H9 (cell line): ENCODE measurements at regions not wholly inside any gene's neighbourhood (a gene's known extent, or its start where the extent isn't known, plus 50 kb on each side); places are given as distances from the start of the nearest gene placed in this dataset.

ENCODE experiments used
- DNase-seq: peaks from one replicate; pipeline ENCODE4 v3.0.0-alpha.2; 2017
- H2AFZ ChIP-seq: one replicate; pipeline ENCODE4 v1.6.1; 2013; ENCODE audit warnings: mild to moderate bottlenecking, low read length, control low read depth, moderate library complexity
- H2AK5ac ChIP-seq: 2 replicates; pipeline ENCODE4 v1.6.1; 2013; ENCODE audit warnings: low read length, control low read depth, mixed read lengths; ENCODE audit not compliant: insufficient read length
- H2BK120ac ChIP-seq: one replicate; pipeline ENCODE4 v1.6.1; 2013; ENCODE audit warnings: low read depth, mild to moderate bottlenecking, low read length, control low read depth, inconsistent platforms; ENCODE audit not compliant: poor library complexity, severe bottlenecking
- H2BK12ac ChIP-seq: 2 replicates; pipeline ENCODE4 v1.6.1; 2013; ENCODE audit warnings: low read length, control low read depth, mixed read lengths, low read depth; ENCODE audit not compliant: insufficient read length
- H2BK15ac ChIP-seq: 2 replicates; pipeline ENCODE4 v1.6.1; 2013; ENCODE audit warnings: low read depth, low read length, control low read depth
- H2BK20ac ChIP-seq: one replicate; pipeline ENCODE4 v1.6.1; 2013; ENCODE audit warnings: low read depth, mild to moderate bottlenecking, low read length, control low read depth, inconsistent platforms; ENCODE audit not compliant: poor library complexity, severe bottlenecking
- H2BK5ac ChIP-seq: 2 replicates; pipeline ENCODE4 v1.6.1; 2013; ENCODE audit warnings: low read length, control low read depth, mixed read lengths; ENCODE audit not compliant: insufficient read length
- H3K14ac ChIP-seq: 2 replicates; pipeline ENCODE4 v1.6.1; 2013; ENCODE audit warnings: low read length, control low read depth; ENCODE audit not compliant: insufficient read depth
- H3K18ac ChIP-seq: 2 replicates; pipeline ENCODE4 v1.6.1; 2013; ENCODE audit warnings: low read depth, mild to moderate bottlenecking, mixed read lengths, low read length, control low read depth; ENCODE audit not compliant: insufficient read length
- H3K23ac ChIP-seq: 2 replicates; pipeline ENCODE4 v1.6.1; 2013; ENCODE audit warnings: low read length, control low read depth, mixed read lengths, low read depth; ENCODE audit not compliant: insufficient read length
- H3K23me2 ChIP-seq: 2 replicates; pipeline ENCODE4 v1.6.1; 2013; ENCODE audit warnings: low read depth, mild to moderate bottlenecking, mixed read lengths, low read length, control low read depth; ENCODE audit not compliant: insufficient read length, poor library complexity, severe bottlenecking
- H3K27ac ChIP-seq: 2 replicates; pipeline ENCODE4 v1.5.1; 2013; ENCODE audit warnings: low read length, control low read depth, mixed read lengths, low read depth; ENCODE audit not compliant: insufficient read length
- H3K27me3 ChIP-seq: 2 replicates; pipeline ENCODE4 v1.6.1; 2013; ENCODE audit warnings: low read length, control low read depth, inconsistent platforms; ENCODE audit not compliant: insufficient read depth
- H3K4ac ChIP-seq: 2 replicates; pipeline ENCODE4 v1.6.1; 2013; ENCODE audit warnings: low read depth, mild to moderate bottlenecking, control low read depth, inconsistent platforms, low read length, moderate library complexity
- H3K4me1 ChIP-seq: 2 replicates; pipeline ENCODE4 v1.6.1; 2013; ENCODE audit warnings: low read length, control low read depth, inconsistent platforms; ENCODE audit not compliant: insufficient read depth
- H3K4me2 ChIP-seq: 2 replicates; pipeline ENCODE4 v1.6.1; 2013; ENCODE audit warnings: low read length, control low read depth, mixed read lengths; ENCODE audit not compliant: insufficient read length, insufficient read depth
- H3K56ac ChIP-seq: 2 replicates; pipeline ENCODE4 v1.6.1; 2013; ENCODE audit warnings: low read depth, mild to moderate bottlenecking, mixed read lengths, low read length, control low read depth; ENCODE audit not compliant: insufficient read length
- H3K79me1 ChIP-seq: 2 replicates; pipeline ENCODE4 v1.6.1; 2013; ENCODE audit warnings: low read depth, mild to moderate bottlenecking, moderate library complexity, low read length, control low read depth, inconsistent platforms; ENCODE audit not compliant: insufficient read depth, poor library complexity, severe bottlenecking
- H3K79me2 ChIP-seq: 2 replicates; pipeline ENCODE4 v1.6.1; 2013; ENCODE audit warnings: low read length, control low read depth, inconsistent platforms; ENCODE audit not compliant: insufficient read depth
- H3K9ac ChIP-seq: 2 replicates; pipeline ENCODE4 v1.6.1; 2013; ENCODE audit warnings: low read length, control low read depth, mixed read lengths; ENCODE audit not compliant: insufficient read length; ENCODE audit errors: extremely low read depth
- H3K9me3 ChIP-seq: one replicate; pipeline ENCODE4 v1.6.1; 2013; ENCODE audit warnings: low read depth, low read length, inconsistent platforms; ENCODE audit not compliant: control insufficient read depth
- H3T11ph ChIP-seq: one replicate; pipeline ENCODE4 v1.6.1; 2013; ENCODE audit warnings: mild to moderate bottlenecking, low read length, control low read depth, inconsistent platforms
- H4K20me1 ChIP-seq: one replicate; pipeline ENCODE4 v1.6.1; 2013; ENCODE audit not compliant: control insufficient read depth, insufficient read length, insufficient read depth
- H4K5ac ChIP-seq: 2 replicates; pipeline ENCODE4 v1.6.1; 2013; ENCODE audit warnings: low read depth, mild to moderate bottlenecking, mixed read lengths, low read length, control low read depth; ENCODE audit not compliant: insufficient read length
- H4K8ac ChIP-seq: replicated peaks from 2 replicates; pipeline ENCODE4 v1.6.1; 2013; ENCODE audit warnings: low read length, control low read depth, mixed read lengths, low read depth; ENCODE audit not compliant: insufficient read length
- H4K91ac ChIP-seq: 2 replicates; pipeline ENCODE4 v1.6.1; 2013; ENCODE audit warnings: low read depth, mild to moderate bottlenecking, moderate library complexity, mixed read lengths, low read length, control low read depth; ENCODE audit not compliant: insufficient read length
- H3K27ac Mint-ChIP-seq, 3 experiments: 2 replicates in 2 of 3; 3 replicates in 1 of 3; pipeline ENCODE4 v1.8.0; 2020 to 2021; ENCODE audit warnings: mixed read lengths in 3 of 3, mild to moderate bottlenecking in 1 of 3, moderate library complexity in 1 of 3
- H3K27me3 Mint-ChIP-seq: 2 replicates; pipeline ENCODE4 v1.8.0; 2021; ENCODE audit warnings: low read depth, mild to moderate bottlenecking, moderate library complexity, mixed read lengths
- H3K36me3 Mint-ChIP-seq, 3 experiments: 2 replicates in 2 of 3; 3 replicates in 1 of 3; pipeline ENCODE4 v1.8.0; 2020 to 2021; ENCODE audit warnings: low read depth in 3 of 3, mixed read lengths in 3 of 3; ENCODE audit not compliant: insufficient read depth in 1 of 3
- H3K4me1 Mint-ChIP-seq, 2 experiments: 2 replicates each; pipeline ENCODE4 v1.8.0; 2020; ENCODE audit warnings: mixed read lengths in 2 of 2
- H3K4me3 Mint-ChIP-seq, 2 experiments: 2 replicates in 1 of 2; 3 replicates in 1 of 2; pipeline ENCODE4 v1.8.0; 2020 to 2021; ENCODE audit warnings: mild to moderate bottlenecking in 2 of 2, mixed read lengths in 2 of 2, moderate library complexity in 1 of 2
- H3K9me3 Mint-ChIP-seq, 2 experiments: 2 replicates in 1 of 2; 3 replicates in 1 of 2; pipeline ENCODE4 v1.8.0; 2020; ENCODE audit warnings: mild to moderate bottlenecking in 2 of 2, mixed read lengths in 2 of 2, moderate library complexity in 1 of 2
- WGBS: extraction: QIAGEN DNeasy Blood & Tissue Kit; methylation state at CpG from one replicate; pipeline ENCODE4 v1.1.7; 2013; ENCODE audit warnings: missing lambda C conversion rate, low lambda C conversion rate, mixed read lengths; ENCODE audit not compliant: insufficient read length; ENCODE audit errors: extremely low coverage; 5-methylcytosine and 5-hydroxymethylcytosine counted together
- TF ChIP-seq, protein P1 (sequence below): fragments of 200-600 bp; sonication (generic); conservative IDR thresholded peaks from 3 replicates; pipeline ENCODE4 v1.8.0; 2021; ENCODE audit warnings: antibody characterized with exemption, mild to moderate bottlenecking

DNA sequence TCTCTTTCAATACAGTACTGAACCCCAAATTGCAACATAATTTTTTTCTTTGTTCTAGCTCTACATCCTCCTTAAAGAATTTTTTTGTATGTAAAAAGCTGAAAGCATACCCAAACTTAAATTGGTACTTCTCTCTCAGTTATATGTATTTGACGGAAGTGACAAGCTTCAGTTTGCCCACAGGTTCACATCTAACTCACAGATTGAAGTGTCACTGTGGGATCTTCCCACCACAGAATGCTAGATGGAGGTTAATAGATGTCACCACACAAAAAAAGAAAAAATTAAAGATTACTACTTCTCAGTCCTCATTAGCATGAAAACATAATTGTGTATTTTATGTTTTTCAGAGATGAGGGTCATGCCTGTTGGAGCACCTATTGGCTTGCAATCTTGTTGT lies 150.9 kb upstream of the GHITM start:
- no peak overlapping the region for H3K9ac ChIP-seq
- H3K23me2 ChIP-seq = no peaks in the 10 kb centered on the region
- no peak overlapping the region for H2BK5ac ChIP-seq
- no peak overlapping the region for H3K18ac ChIP-seq
- no peak overlapping the region for H2AFZ ChIP-seq
- no peak overlapping the region for H2BK20ac ChIP-seq
- no CpG with 5 or more reads among the region's 1 CpG for WGBS
- no peak overlapping the region for H3K14ac ChIP-seq
- H2BK12ac ChIP-seq = no peak overlapping the region
- peaks cover 11 to 12% of the 10 kb centered on the region in 2 experiments for H3K4me1 Mint-ChIP-seq
- H3K9me3 ChIP-seq = no peaks in the 10 kb centered on the region
- H4K91ac ChIP-seq = no peak overlapping the region
- DNase-seq = no peak
- no peak overlapping the region for H3K27ac Mint-ChIP-seq
- peaks cover 3% of the 10 kb centered on the region for H3K27me3 Mint-ChIP-seq
- H4K20me1 ChIP-seq = no peaks in the 10 kb centered on the region
- H4K8ac ChIP-seq = no peak overlapping the region
- no peaks in the 10 kb centered on the region for H3K27me3 ChIP-seq
- no peaks in the 10 kb centered on the region for H3K79me2 ChIP-seq
- H3K9me3 Mint-ChIP-seq = no peaks in the 10 kb centered on the region
- no peaks in the 10 kb centered on the region; a peak in 1 of 7 replicates for H3K36me3 Mint-ChIP-seq
- TF ChIP-seq, protein P1, sequence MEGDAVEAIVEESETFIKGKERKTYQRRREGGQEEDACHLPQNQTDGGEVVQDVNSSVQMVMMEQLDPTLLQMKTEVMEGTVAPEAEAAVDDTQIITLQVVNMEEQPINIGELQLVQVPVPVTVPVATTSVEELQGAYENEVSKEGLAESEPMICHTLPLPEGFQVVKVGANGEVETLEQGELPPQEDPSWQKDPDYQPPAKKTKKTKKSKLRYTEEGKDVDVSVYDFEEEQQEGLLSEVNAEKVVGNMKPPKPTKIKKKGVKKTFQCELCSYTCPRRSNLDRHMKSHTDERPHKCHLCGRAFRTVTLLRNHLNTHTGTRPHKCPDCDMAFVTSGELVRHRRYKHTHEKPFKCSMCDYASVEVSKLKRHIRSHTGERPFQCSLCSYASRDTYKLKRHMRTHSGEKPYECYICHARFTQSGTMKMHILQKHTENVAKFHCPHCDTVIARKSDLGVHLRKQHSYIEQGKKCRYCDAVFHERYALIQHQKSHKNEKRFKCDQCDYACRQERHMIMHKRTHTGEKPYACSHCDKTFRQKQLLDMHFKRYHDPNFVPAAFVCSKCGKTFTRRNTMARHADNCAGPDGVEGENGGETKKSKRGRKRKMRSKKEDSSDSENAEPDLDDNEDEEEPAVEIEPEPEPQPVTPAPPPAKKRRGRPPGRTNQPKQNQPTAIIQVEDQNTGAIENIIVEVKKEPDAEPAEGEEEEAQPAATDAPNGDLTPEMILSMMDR = no peak
- no peak overlapping the region for H2AK5ac ChIP-seq
- H3K4me3 Mint-ChIP-seq = no peak overlapping the region
- H3K4me1 ChIP-seq = 0 out of 2 replicates have a peak, but pooled peaks cover 2% of the 10 kb centered on the region
- no peak overlapping the region for H2BK15ac ChIP-seq
- H2BK120ac ChIP-seq = no peak overlapping the region
- H3K4ac ChIP-seq = no peak overlapping the region
- H3K56ac ChIP-seq = no peak overlapping the region
- H3T11ph ChIP-seq = no peak overlapping the region
- H3K23ac ChIP-seq = no peak overlapping the region
- H3K79me1 ChIP-seq = no peaks in the 10 kb centered on the region
- no peak overlapping the region for H4K5ac ChIP-seq
- no peak overlapping the region for H3K27ac ChIP-seq
- H3K4me2 ChIP-seq = no peak overlapping the region
